Panc1 (cell line): ENCODE measurements at regions not wholly inside any gene's neighbourhood (a gene's known extent, or its start where the extent isn't known, plus 50 kb on each side); places are given as distances from the start of the nearest gene placed in this dataset.

Source experiments
- ATAC-seq: fragments of 200-7000 bp; cut with Tn5 transposase; 2 replicates; pipeline ENCODE4 v1.9.1; 2020; ENCODE audit warnings: mild to moderate bottlenecking, moderate library complexity
- BruUV-seq: library from RNA; stranded (reverse); fragments of 400-500 nt; replicated peaks from 2 replicates; lab custom pipeline; 2021; lab: Mats Ljungman, UMichigan
- CTCF ChIA-PET: fragments of 300-600 bp; sonication (Branson Sonifier 250); formaldehyde crosslinking; loops from one replicate; lab custom pipeline; 2022; ENCODE audit warnings: antibody characterized with exemption; lab: Charles Lee
- POLR2A ChIA-PET: fragments of 300-600 bp; sonication (Branson Sonifier 250); formaldehyde crosslinking; loops from one replicate; lab custom pipeline; 2022; ENCODE audit warnings: antibody characterized with exemption; lab: Charles Lee
- DNase-seq: peaks from one replicate; pipeline ENCODE4 v3.0.0-alpha.2; 2010; ENCODE audit warnings: low read depth, low spot score
- H3K27ac ChIP-seq: 2 replicates; pipeline ENCODE4 v1.5.1; 2011; ENCODE audit warnings: mild to moderate bottlenecking, low read length, inconsistent platforms
- H3K27me3 ChIP-seq: fragments of 200-500 bp; sonication (Bioruptor generic); 2 replicates; pipeline ENCODE4 v1.6.0; 2014; ENCODE audit warnings: low read length, inconsistent platforms; ENCODE audit not compliant: control insufficient read depth, insufficient read depth
- H3K36me3 ChIP-seq: fragments of 200-500 bp; sonication (Bioruptor generic); 2 replicates; pipeline ENCODE4 v1.5.1; 2014; ENCODE audit warnings: inconsistent platforms, mild to moderate bottlenecking, low read length, moderate library complexity; ENCODE audit not compliant: control insufficient read depth, insufficient read depth
- H3K4me1 ChIP-seq: 2 replicates; pipeline ENCODE4 v1.5.1; 2011; ENCODE audit warnings: inconsistent platforms, mild to moderate bottlenecking, low read length, moderate library complexity; ENCODE audit not compliant: control insufficient read depth, insufficient read depth
- H3K4me3 ChIP-seq, 2 experiments: 2 replicates each; pipeline ENCODE4 v1.5.1; 2011 to 2012; ENCODE audit warnings: low read depth in 2 of 2, low read length in 2 of 2, mild to moderate bottlenecking in 2 of 2, inconsistent platforms in 1 of 2, moderate library complexity in 1 of 2
- H3K9me3 ChIP-seq: fragments of 200-500 bp; sonication (Bioruptor generic); 2 replicates; pipeline ENCODE4 v1.5.1; 2014; ENCODE audit warnings: low read depth, mild to moderate bottlenecking, inconsistent platforms, low read length, moderate library complexity; ENCODE audit not compliant: control insufficient read depth, insufficient read depth
- CTCF ChIP-seq: fragments of 450-650 bp; IDR thresholded peaks from 2 replicates; pipeline ENCODE4 v1.5.1; 2017; ENCODE audit warnings: mild to moderate bottlenecking
- POLR2AphosphoS5 ChIP-seq: IDR thresholded peaks from 2 replicates; pipeline ENCODE4 v1.6.1; 2012; ENCODE audit warnings: mild to moderate bottlenecking, low read depth, low read length, moderate library complexity
- REST ChIP-seq, 2 experiments: IDR thresholded peaks; 2 replicates each; pipeline ENCODE4 v1.6.1; 2011 to 2012; ENCODE audit warnings: low read depth in 2 of 2, control low read depth in 1 of 2, low read length in 1 of 2, mild to moderate bottlenecking in 1 of 2, moderate library complexity in 1 of 2; ENCODE audit not compliant: insufficient read depth in 1 of 2
- SIN3A ChIP-seq: IDR thresholded peaks from 2 replicates; pipeline ENCODE4 v1.6.1; 2012; ENCODE audit warnings: low read depth, mild to moderate bottlenecking, low read length, moderate library complexity, borderline replicate concordance; ENCODE audit not compliant: insufficient read depth
- TCF7L2 ChIP-seq: IDR thresholded peaks from 2 replicates; pipeline ENCODE4 v1.6.1; 2011; ENCODE audit warnings: mild to moderate bottlenecking, low read depth, low read length, inconsistent platforms
- in situ Hi-C: cut with HindIII; loops from 2 replicates; pipeline ENCODE4 v1.10.0; 2016; ENCODE audit warnings: low sequenced_read_pairs, low pct_unique_long_range_greater_than_20kb
- intact Hi-C: fragments of 100-400 bp; cut with micrococcal nuclease; formaldehyde crosslinking; loops from one replicate; pipeline ENCODE4 v1.10.0; 2022; ENCODE audit not compliant: unreplicated experiment

GRCh38 chr5:53233645-53234405, 124.3 kb upstream of the MOCS2 start:
- BruUV-seq = no TSS peak
- ChIA-PET POLR2A (no interaction called here), CTCF (no interaction called here)

GRCh38 chr5:53236683-53237082, 127.1 kb upstream of the MOCS2 start:
- TF ChIP-seq CTCF (no peak), POLR2AphosphoS5 (no peak), SIN3A (no peak), REST (IDR thresholded peaks at IDR 0.05; ENCODE audit: insufficient read depth in 1 of 2, low read depth in 2 of 2, low read length in 1 of 2) (no peak), TCF7L2 (no peak)
- H3K4me1 ChIP-seq = no peaks in the 10 kb centered on the region
- no peaks in the 10 kb centered on the region for H3K36me3 ChIP-seq
- H3K9me3 ChIP-seq = no peaks in the 10 kb centered on the region
- in situ Hi-C loops = no loop called here
- no peaks in the 10 kb centered on the region for H3K27me3 ChIP-seq
- DNase-seq (no peak), ATAC-seq (no peak)
- ChIA-PET POLR2A (no interaction called here), CTCF (no interaction called here)
- intact Hi-C loops = no loop called here
- no TSS peak for BruUV-seq
- no peak overlapping the region for H3K27ac ChIP-seq
- H3K4me3 ChIP-seq = no peak overlapping the region

More at GRCh38 chr5:53233645-53234405, 124.3 kb upstream of the MOCS2 start:
- no peaks in the 10 kb centered on the region for H3K4me1 ChIP-seq
- no peaks in the 10 kb centered on the region for H3K9me3 ChIP-seq
- H3K36me3 ChIP-seq = no peaks in the 10 kb centered on the region
- no peak overlapping the region for H3K4me3 ChIP-seq
- H3K27ac ChIP-seq = no peak overlapping the region
- in situ Hi-C loops = no loop called here
- TF ChIP-seq SIN3A = no peak
- no peak for TF ChIP-seq POLR2AphosphoS5
- TF ChIP-seq TCF7L2 = no peak
- TF ChIP-seq REST (IDR thresholded peaks at IDR 0.05; ENCODE audit: insufficient read depth in 1 of 2, low read depth in 2 of 2, low read length in 1 of 2) = no peak
- DNase-seq = no peak
- no peaks in the 10 kb centered on the region for H3K27me3 ChIP-seq
- intact Hi-C loops = no loop called here
- ATAC-seq = no peak
